HUES64 (cell line): ENCODE measurements at regions not wholly inside any gene's neighbourhood (a gene's known extent, or its start where the extent isn't known, plus 50 kb on each side); places are given as distances from the start of the nearest gene placed in this dataset.
"Not testable (repeated sequence)": the region's sequence is repeated elsewhere in the genome, so short reads cannot be mapped to it uniquely, and the experiment has no call there.

Experiments used
- H3K27ac ChIP-seq: 2 replicates; pipeline ENCODE4 v1.7.0; 2013; ENCODE audit warnings: low read depth, low read length, inconsistent platforms
- H3K27me3 ChIP-seq: 2 replicates; pipeline ENCODE4 v1.6.1; 2013; ENCODE audit warnings: mild to moderate bottlenecking, low read length; ENCODE audit not compliant: insufficient read depth
- H3K36me3 ChIP-seq: 2 replicates; pipeline ENCODE4 v1.6.1; 2013; ENCODE audit warnings: mild to moderate bottlenecking, low read length; ENCODE audit not compliant: insufficient read depth
- H3K4me1 ChIP-seq: 2 replicates; pipeline ENCODE4 v1.6.1; 2013; ENCODE audit warnings: mild to moderate bottlenecking, low read length, moderate library complexity; ENCODE audit not compliant: insufficient read depth
- H3K4me3 ChIP-seq: 2 replicates; pipeline ENCODE4 v1.5.1; 2013; ENCODE audit warnings: mild to moderate bottlenecking, low read length, moderate library complexity
- H3K9ac ChIP-seq: 2 replicates; pipeline ENCODE4 v1.6.1; 2013; ENCODE audit warnings: mild to moderate bottlenecking, low read depth, low read length
- H3K9me3 ChIP-seq: 2 replicates; pipeline ENCODE4 v1.6.1; 2013; ENCODE audit warnings: low read depth, low read length; ENCODE audit not compliant: insufficient read depth
- WGBS: fragments of 150-250, 120-280 bp; methylation state at CpG from one replicate; pipeline ENCODE4 v1.1.7; 2013; ENCODE audit warnings: missing lambda C conversion rate; 5-methylcytosine and 5-hydroxymethylcytosine counted together

DNA sequence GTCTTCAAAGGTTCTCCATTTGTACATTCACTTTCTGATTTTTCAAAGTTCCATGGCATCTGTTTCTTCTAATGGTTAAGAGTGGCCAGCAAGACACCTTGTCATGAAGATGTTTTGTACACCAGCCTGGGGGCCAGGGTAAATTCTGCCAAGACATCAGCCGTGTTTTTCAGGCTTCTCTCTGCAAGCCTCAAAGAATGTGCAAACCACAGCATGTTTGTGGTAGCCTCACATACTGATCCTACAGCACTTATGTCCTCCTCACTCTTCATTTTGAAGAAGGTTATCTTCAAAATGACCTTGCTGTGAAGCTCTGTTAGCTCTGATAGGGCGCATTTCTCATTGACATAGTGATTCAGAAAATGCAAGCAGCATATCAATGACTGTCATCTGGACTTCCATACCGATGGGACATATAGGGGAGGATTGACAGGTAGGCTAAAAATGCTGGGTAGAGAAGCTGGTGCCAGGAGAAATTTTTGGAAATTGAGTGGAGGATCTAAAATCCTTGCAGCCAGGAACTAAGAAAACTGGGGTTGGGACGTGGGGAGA is 59.3 kb upstream of the SPTLC3 start:
- 77% methylated on average over 4 of the region's 4 CpGs for WGBS
- H3K27ac ChIP-seq, result no peak overlapping the region

GRCh38 chr20:12954254-12954653 is 54.5 kb upstream of the SPTLC3 start:
- H3K9me3 ChIP-seq, H3K4me3 ChIP-seq, H3K36me3 ChIP-seq, H3K9ac ChIP-seq, H3K27me3 ChIP-seq, H3K27ac ChIP-seq, H3K4me1 ChIP-seq: not testable (repeated sequence)

More for the DNA sequence above, 59.3 kb upstream of the SPTLC3 start:
- no peaks in the 10 kb centered on the region for H3K27me3 ChIP-seq
- H3K4me1 ChIP-seq, result no peaks in the 10 kb centered on the region
- no peak overlapping the region for H3K9ac ChIP-seq
- no peaks in the 10 kb centered on the region for H3K9me3 ChIP-seq
- H3K36me3 ChIP-seq, result no peaks in the 10 kb centered on the region
- no peak overlapping the region for H3K4me3 ChIP-seq

- H3K4me1 ChIP-seq, result no peaks in the 10 kb centered on the region
- H3K4me3 ChIP-seq, result no peak overlapping the region
- 85% methylated on average over 3 of the region's 3 CpGs for WGBS
These were observed 53.2 kb upstream of the SPTLC3 start for GRCh38 chr20:12955611-12956010.

DNA sequence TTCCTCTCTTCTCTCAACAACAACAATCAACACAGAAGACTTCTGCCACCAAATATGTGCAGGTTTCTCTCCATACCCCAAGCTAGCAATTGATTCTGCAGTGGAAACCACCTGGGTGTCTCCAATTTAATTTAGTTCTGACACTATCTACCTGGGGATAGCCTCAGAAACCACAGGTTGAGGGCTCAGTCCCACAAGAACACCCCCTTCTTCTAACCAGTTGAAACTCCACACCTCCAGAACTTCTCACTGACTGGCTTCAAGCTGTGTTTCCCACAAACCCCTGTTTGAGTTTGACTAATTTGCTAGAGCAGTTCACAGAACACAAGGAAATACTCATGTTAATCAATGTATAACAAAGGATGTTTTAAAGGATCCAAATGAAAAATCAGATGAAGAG is 52.5 kb upstream of the SPTLC3 start:
- Histone ChIP-seq H3K4me1 (no peaks in the 10 kb centered on the region), H3K9ac (no peak overlapping the region), H3K9me3 (no peaks in the 10 kb centered on the region), H3K27me3 (no peaks in the 10 kb centered on the region), H3K27ac (no peak overlapping the region), H3K36me3 (no peaks in the 10 kb centered on the region), H3K4me3 (no peak overlapping the region)

More at GRCh38 chr20:12955611-12956010, 53.2 kb upstream of the SPTLC3 start:
- H3K27me3 ChIP-seq, result no peaks in the 10 kb centered on the region
- no peaks in the 10 kb centered on the region for H3K9me3 ChIP-seq
- H3K27ac ChIP-seq, result no peak overlapping the region
- H3K36me3 ChIP-seq, result no peaks in the 10 kb centered on the region
- no peak overlapping the region for H3K9ac ChIP-seq

GRCh38 chr20:12957968-12958367 is 50.8 kb upstream of the SPTLC3 start:
- Histone ChIP-seq H3K27ac (no peak overlapping the region), H3K4me1 (peaks cover 3% of the 10 kb centered on the region; the same call in 1 of the 2 replicates), H3K27me3 (no peaks in the 10 kb centered on the region), H3K4me3 (no peak overlapping the region), H3K9ac (no peak overlapping the region), H3K36me3 (no peaks in the 10 kb centered on the region), H3K9me3 (no peaks in the 10 kb centered on the region)
- WGBS, result 93% methylated on average over 2 of the region's 2 CpGs
